HepG2 (cell line): ENCODE measurements at regions not wholly inside any gene's neighbourhood (a gene's known extent, or its start where the extent isn't known, plus 50 kb on each side); places are given as distances from the start of the nearest gene placed in this dataset.

Experiments
- ATAC-seq: fragments of 200-7000 bp; cut with Tn5 transposase; 3 replicates; pipeline ENCODE4 v1.9.1; 2020; ENCODE audit warnings: mild to moderate bottlenecking, moderate library complexity
- BruUV-seq: library from RNA; stranded (reverse); fragments of 400-500 nt; replicated peaks from 2 replicates; lab custom pipeline; 2021; lab: Mats Ljungman, UMichigan
- CTCF ChIA-PET: fragments of 300-600 bp; formaldehyde crosslinking; extraction: SDS; loops from one replicate; lab custom pipeline; 2021; ENCODE audit warnings: low total read pairs, inconsistent platforms, low intra/inter-chr PET ratio; lab: Yijun Ruan, JAX
- POLR2A ChIA-PET: fragments of 350-600 bp; sonication (Branson Sonifier 250); formaldehyde crosslinking; loops from one replicate; lab custom pipeline; 2020; ENCODE audit warnings: antibody characterized with exemption, inconsistent platforms; lab: Yijun Ruan, JAX
- DNase-seq: peaks from one replicate; pipeline ENCODE4 v3.0.0-alpha.2; 2015; ENCODE audit warnings: low spot score
- FAIRE-seq: peaks from 3 replicates; lab custom pipeline; 2011; peaks lifted over from hg19 to GRCh38; lab: Jason Lieb, UNC
- H2AFZ ChIP-seq: one replicate; pipeline ENCODE4 v1.6.1; 2011; ENCODE audit warnings: low read length, inconsistent platforms
- H3K27ac ChIP-seq: fragments of 300-600 bp; 3 replicates; pipeline ENCODE4 v1.8.0; 2011; ENCODE audit warnings: mixed run types, mild to moderate bottlenecking, mixed read lengths, low read length, inconsistent platforms; ENCODE audit not compliant: insufficient read depth; ENCODE audit errors: extremely low read length
- H3K27me3 ChIP-seq, 2 experiments: fragments of 200-600 bp in 1 of 2; 2 replicates in 1 of 2; 3 replicates in 1 of 2; pipeline versions ENCODE4 v1.6.0 to v1.8.0; 2011; ENCODE audit warnings: low read length in 2 of 2, mild to moderate bottlenecking in 2 of 2, moderate library complexity in 2 of 2, inconsistent platforms in 1 of 2; ENCODE audit not compliant: insufficient read depth in 2 of 2, control insufficient read depth in 1 of 2
- H3K36me3 ChIP-seq, 2 experiments: fragments of 200-600 bp in 1 of 2; replicated peaks in 1 of 2; 2 replicates in 1 of 2; 3 replicates in 1 of 2; pipeline versions ENCODE4 v1.5.1 to v1.8.0; 2011; ENCODE audit warnings: low read length in 2 of 2, inconsistent platforms in 1 of 2; ENCODE audit not compliant: insufficient read depth in 2 of 2, control insufficient read depth in 1 of 2
- H3K4me1 ChIP-seq: 2 replicates; pipeline ENCODE4 v1.5.1; 2012; ENCODE audit warnings: low read length, inconsistent platforms; ENCODE audit not compliant: insufficient read depth
- H3K4me2 ChIP-seq: 2 replicates; pipeline ENCODE4 v1.6.0; 2011; ENCODE audit warnings: low read depth, low read length, inconsistent platforms
- H3K4me3 ChIP-seq, 3 experiments: fragments of 200-600 bp in 1 of 3; sonication (generic), shearing (Covaris generic) in 1 of 3; replicated peaks in 1 of 3; 2 replicates each; pipeline ENCODE4 v1.5.1; 2011 to 2016; ENCODE audit warnings: low read length in 3 of 3, inconsistent platforms in 2 of 3, low read depth in 2 of 3, mild to moderate bottlenecking in 2 of 3, control low read depth in 1 of 3, mixed read lengths in 1 of 3; ENCODE audit not compliant: insufficient read depth in 1 of 3
- H3K79me2 ChIP-seq: one replicate; pipeline ENCODE4 v1.6.1; 2011; ENCODE audit warnings: low read length, inconsistent platforms; ENCODE audit not compliant: insufficient read depth
- H3K9ac ChIP-seq: 2 replicates; pipeline ENCODE4 v1.6.0; 2011; ENCODE audit warnings: mild to moderate bottlenecking, low read depth, low read length, inconsistent platforms; ENCODE audit not compliant: insufficient read depth
- H3K9me3 ChIP-seq: 2 replicates; pipeline ENCODE4 v1.5.1; 2012; ENCODE audit warnings: mild to moderate bottlenecking, low read length
- H4K20me1 ChIP-seq: 2 replicates; pipeline ENCODE4 v1.6.0; 2011; ENCODE audit warnings: inconsistent platforms, mild to moderate bottlenecking, low read length, moderate library complexity; ENCODE audit not compliant: insufficient read depth
- CCAR2 ChIP-seq: fragments of 200-400 bp; formaldehyde crosslinking; optimal IDR thresholded peaks from 2 replicates; pipeline ENCODE3; 2018; ENCODE audit warnings: low read depth, mild to moderate bottlenecking, low read length, moderate library complexity
- CENPX ChIP-seq: sonication (generic); formaldehyde crosslinking; IDR thresholded peaks from 2 replicates; pipeline ENCODE4 v1.9.0; 2021; ENCODE audit warnings: mild to moderate bottlenecking, missing genetic modification reagents, moderate library complexity
- KLF11 ChIP-seq: IDR thresholded peaks from 2 replicates; pipeline ENCODE4 v1.6.1; 2016; ENCODE audit warnings: missing compliant biosample characterization
- NFE2L2 ChIP-seq: fragments of 150-350 bp; IDR thresholded peaks from 2 replicates; pipeline ENCODE4 v1.6.1; 2014; ENCODE audit warnings: low read length
- NR2F2 ChIP-seq: IDR thresholded peaks from 2 replicates; pipeline ENCODE4 v1.6.1; 2012; ENCODE audit warnings: low read depth, inconsistent platforms, borderline replicate concordance
- RFX1 ChIP-seq: fragments of 450-650 bp; IDR thresholded peaks from 2 replicates; pipeline ENCODE4 v1.6.1; 2017
- THAP11 ChIP-seq: IDR thresholded peaks from 2 replicates; pipeline ENCODE4 v1.6.1; 2016; ENCODE audit warnings: missing biosample characterization, missing genetic modification reagents
- ZNF550 ChIP-seq: sonication (generic); formaldehyde crosslinking; IDR thresholded peaks from 2 replicates; pipeline ENCODE4 v1.4.0; 2020; ENCODE audit warnings: mild to moderate bottlenecking, missing genetic modification reagents, borderline replicate concordance
- ZNF878 ChIP-seq: sonication (generic); formaldehyde crosslinking; IDR thresholded peaks from 2 replicates; pipeline ENCODE4 v1.8.1; 2023; ENCODE audit warnings: mild to moderate bottlenecking, missing genetic modification reagents, moderate library complexity
- WGBS: methylation state at CpG from one replicate; pipeline ENCODE4 v1.1.6; 2017; ENCODE audit warnings: low lambda C conversion rate; 5-methylcytosine and 5-hydroxymethylcytosine counted together
- in situ Hi-C: cut with HindIII; loops from 2 replicates; pipeline ENCODE4 v1.10.0; 2017; ENCODE audit warnings: low pct_unique_long_range_greater_than_20kb; ENCODE audit not compliant: extremely low pct_ligation_motif_present
- intact Hi-C: fragments of 100-400 bp; cut with micrococcal nuclease; formaldehyde crosslinking; loops from one replicate; pipeline ENCODE4 v1.10.0; 2022; ENCODE audit not compliant: unreplicated experiment
- TF ChIP-seq, protein P1 (sequence below): sonication (generic); formaldehyde crosslinking; IDR thresholded peaks from 2 replicates; pipeline ENCODE4 v1.4.0; 2020; ENCODE audit warnings: missing genetic modification reagents, borderline replicate concordance
- TF ChIP-seq, protein P2 (sequence below): sonication (generic); formaldehyde crosslinking; IDR thresholded peaks from one replicate; pipeline ENCODE4 v1.5.1; 2020; ENCODE audit warnings: mild to moderate bottlenecking, missing genetic modification reagents; ENCODE audit errors: not compliant biosample characterization

DNA sequence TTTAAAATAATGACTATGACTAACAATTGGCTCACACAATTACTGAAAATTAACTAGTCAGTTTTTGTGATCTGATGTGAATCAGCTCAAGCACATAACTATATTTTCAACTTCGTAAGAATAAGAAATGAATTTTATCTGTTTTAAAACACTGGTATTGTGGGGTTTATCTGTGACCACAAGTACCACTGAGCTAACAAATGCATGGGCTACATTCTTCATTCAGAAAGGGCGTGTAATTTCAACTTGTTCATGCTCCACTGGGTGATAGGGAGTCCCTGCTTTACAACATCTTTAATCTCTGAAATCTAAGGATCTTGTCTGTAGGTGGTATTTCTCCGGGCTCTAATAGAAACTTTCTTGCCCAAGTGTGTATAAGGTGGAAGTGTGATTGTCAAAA, 1311.5 kb upstream of the GJE1 start (continued):
- TF ChIP-seq, protein P1, sequence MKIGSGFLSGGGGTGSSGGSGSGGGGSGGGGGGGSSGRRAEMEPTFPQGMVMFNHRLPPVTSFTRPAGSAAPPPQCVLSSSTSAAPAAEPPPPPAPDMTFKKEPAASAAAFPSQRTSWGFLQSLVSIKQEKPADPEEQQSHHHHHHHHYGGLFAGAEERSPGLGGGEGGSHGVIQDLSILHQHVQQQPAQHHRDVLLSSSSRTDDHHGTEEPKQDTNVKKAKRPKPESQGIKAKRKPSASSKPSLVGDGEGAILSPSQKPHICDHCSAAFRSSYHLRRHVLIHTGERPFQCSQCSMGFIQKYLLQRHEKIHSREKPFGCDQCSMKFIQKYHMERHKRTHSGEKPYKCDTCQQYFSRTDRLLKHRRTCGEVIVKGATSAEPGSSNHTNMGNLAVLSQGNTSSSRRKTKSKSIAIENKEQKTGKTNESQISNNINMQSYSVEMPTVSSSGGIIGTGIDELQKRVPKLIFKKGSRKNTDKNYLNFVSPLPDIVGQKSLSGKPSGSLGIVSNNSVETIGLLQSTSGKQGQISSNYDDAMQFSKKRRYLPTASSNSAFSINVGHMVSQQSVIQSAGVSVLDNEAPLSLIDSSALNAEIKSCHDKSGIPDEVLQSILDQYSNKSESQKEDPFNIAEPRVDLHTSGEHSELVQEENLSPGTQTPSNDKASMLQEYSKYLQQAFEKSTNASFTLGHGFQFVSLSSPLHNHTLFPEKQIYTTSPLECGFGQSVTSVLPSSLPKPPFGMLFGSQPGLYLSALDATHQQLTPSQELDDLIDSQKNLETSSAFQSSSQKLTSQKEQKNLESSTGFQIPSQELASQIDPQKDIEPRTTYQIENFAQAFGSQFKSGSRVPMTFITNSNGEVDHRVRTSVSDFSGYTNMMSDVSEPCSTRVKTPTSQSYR (CRISPR knock-in tag): no peak

DNA sequence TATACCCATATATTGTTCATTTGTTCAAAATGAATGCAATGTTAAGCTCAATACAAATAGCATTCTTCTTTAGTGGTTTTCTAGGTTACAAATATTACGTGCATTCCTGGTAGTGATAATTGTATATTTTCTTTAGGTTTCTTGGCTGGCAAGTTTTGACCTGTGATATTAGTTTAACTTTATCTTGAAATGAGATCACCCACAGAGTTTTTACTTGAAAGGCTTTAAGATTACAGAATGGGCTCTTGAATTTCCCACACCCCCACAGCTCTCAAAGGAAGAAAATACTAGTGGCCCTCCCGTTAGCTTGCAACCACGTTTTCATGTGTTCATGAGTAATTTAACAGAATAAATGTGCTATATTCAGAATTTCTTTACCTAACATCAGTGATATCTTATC, 1315.5 kb upstream of the GJE1 start:
- Histone ChIP-seq H3K79me2 (no peaks in the 10 kb centered on the region), H4K20me1 (no peaks in the 10 kb centered on the region), H2AFZ (no peak overlapping the region), H3K4me2 (no peak overlapping the region), H3K4me3 (no peak overlapping the region), H3K27me3 (no peaks in the 10 kb centered on the region), H3K9me3 (no peaks in the 10 kb centered on the region), H3K36me3 (no peaks in the 10 kb centered on the region), H3K9ac (no peak overlapping the region), H3K27ac (no peak overlapping the region), H3K4me1 (no peaks in the 10 kb centered on the region)
- no peak for DNase-seq
- ChIA-PET POLR2A (no interaction called here), CTCF (no interaction called here)
- ATAC-seq: no peak
- FAIRE-seq: no peak
- intact Hi-C loops (no loop called here), in situ Hi-C loops (no loop called here)
- BruUV-seq: no TSS peak
- WGBS: 96% methylated on average over 3 of the region's 3 CpGs
- TF ChIP-seq NFE2L2 (no peak), CCAR2 (no peak), RFX1 (no peak), CENPX (CRISPR knock-in tag) (no peak), NR2F2 (no peak), ZNF550 (no peak), THAP11 (CRISPR knock-in tag) (no peak), KLF11 (no peak), ZNF878 (CRISPR knock-in tag) (no peak)
- TF ChIP-seq, protein P2, sequence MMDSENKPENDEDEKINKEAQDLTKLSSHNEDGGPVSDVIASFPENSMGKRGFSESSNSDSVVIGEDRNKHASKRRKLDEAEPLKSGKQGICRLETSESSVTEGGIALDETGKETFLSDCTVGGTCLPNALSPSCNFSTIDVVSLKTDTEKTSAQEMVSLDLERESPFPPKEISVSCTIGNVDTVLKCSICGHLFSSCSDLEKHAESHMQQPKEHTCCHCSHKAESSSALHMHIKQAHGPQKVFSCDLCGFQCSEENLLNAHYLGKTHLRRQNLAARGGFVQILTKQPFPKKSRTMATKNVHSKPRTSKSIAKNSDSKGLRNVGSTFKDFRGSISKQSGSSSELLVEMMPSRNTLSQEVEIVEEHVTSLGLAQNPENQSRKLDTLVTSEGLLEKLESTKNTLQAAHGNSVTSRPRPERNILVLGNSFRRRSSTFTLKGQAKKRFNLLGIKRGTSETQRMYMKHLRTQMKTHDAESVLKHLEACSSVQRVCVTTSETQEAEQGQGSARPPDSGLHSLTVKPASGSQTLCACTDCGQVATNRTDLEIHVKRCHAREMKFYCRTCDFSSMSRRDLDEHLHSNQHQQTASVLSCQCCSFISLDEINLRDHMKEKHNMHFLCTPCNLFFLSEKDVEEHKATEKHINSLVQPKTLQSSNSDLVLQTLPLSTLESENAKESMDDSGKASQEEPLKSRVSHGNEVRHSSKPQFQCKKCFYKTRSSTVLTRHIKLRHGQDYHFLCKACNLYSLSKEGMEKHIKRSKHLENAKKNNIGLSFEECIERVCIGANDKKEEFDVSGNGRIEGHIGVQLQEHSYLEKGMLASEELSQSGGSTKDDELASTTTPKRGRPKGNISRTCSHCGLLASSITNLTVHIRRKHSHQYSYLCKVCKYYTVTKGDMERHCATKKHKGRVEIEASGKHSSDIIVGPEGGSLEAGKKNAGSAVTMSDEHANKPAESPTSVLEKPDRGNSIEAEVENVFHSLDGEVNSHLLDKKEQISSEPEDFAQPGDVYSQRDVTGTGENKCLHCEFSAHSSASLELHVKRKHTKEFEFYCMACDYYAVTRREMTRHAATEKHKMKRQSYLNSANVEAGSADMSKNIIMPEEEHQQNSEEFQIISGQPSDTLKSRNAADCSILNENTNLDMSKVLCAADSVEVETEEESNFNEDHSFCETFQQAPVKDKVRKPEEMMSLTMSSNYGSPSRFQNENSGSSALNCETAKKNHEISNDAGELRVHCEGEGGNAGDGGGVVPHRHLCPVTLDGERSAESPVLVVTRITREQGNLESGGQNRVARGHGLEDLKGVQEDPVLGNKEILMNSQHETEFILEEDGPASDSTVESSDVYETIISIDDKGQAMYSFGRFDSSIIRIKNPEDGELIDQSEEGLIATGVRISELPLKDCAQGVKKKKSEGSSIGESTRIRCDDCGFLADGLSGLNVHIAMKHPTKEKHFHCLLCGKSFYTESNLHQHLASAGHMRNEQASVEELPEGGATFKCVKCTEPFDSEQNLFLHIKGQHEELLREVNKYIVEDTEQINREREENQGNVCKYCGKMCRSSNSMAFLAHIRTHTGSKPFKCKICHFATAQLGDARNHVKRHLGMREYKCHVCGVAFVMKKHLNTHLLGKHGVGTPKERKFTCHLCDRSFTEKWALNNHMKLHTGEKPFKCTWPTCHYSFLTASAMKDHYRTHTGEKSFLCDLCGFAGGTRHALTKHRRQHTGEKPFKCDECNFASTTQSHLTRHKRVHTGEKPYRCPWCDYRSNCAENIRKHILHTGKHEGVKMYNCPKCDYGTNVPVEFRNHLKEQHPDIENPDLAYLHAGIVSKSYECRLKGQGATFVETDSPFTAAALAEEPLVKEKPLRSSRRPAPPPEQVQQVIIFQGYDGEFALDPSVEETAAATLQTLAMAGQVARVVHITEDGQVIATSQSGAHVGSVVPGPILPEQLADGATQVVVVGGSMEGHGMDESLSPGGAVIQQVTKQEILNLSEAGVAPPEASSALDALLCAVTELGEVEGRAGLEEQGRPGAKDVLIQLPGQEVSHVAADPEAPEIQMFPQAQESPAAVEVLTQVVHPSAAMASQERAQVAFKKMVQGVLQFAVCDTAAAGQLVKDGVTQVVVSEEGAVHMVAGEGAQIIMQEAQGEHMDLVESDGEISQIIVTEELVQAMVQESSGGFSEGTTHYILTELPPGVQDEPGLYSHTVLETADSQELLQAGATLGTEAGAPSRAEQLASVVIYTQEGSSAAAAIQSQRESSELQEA (CRISPR knock-in tag): no peak
